SK-N-SH (cell line): ENCODE measurements at regions not wholly inside any gene's neighbourhood (a gene's known extent, or its start where the extent isn't known, plus 50 kb on each side); places are given as distances from the start of the nearest gene placed in this dataset.

Experiments
- CTCF ChIP-seq: fragments of 200-600 bp; sonication (generic); IDR thresholded peaks from 2 replicates; pipeline ENCODE4 v1.6.1; 2017; ENCODE audit warnings: antibody characterized with exemption, mild to moderate bottlenecking, moderate library complexity
- EP300 ChIP-seq, 2 experiments: IDR thresholded peaks; 2 replicates each; pipeline versions ENCODE4 v1.4.0 to v1.6.1; 2012; ENCODE audit warnings: borderline replicate concordance in 1 of 2, low read depth in 1 of 2, low read length in 1 of 2
- FOXM1 ChIP-seq: IDR thresholded peaks from 2 replicates; pipeline ENCODE4 v1.4.0; 2012; ENCODE audit warnings: low read depth, mild to moderate bottlenecking
- GABPA ChIP-seq: IDR thresholded peaks from 2 replicates; pipeline ENCODE4 v1.4.0; 2012; ENCODE audit warnings: low read depth, mild to moderate bottlenecking
- JUND ChIP-seq: IDR thresholded peaks from 2 replicates; pipeline ENCODE4 v1.4.0; 2012
- SIN3A ChIP-seq: IDR thresholded peaks from 2 replicates; pipeline ENCODE4 v1.6.1; 2012; ENCODE audit warnings: low read depth, mild to moderate bottlenecking, low read length, moderate library complexity, borderline replicate concordance
- USF2 ChIP-seq: fragments of 150-350 bp; IDR thresholded peaks from 2 replicates; pipeline ENCODE4 v1.6.1; 2017; ENCODE audit warnings: antibody characterized with exemption, low read length, low read depth, borderline replicate concordance

- TF ChIP-seq GABPA = no peak
- no peak for TF ChIP-seq CTCF
- no peak for TF ChIP-seq FOXM1
- no peak for TF ChIP-seq USF2
- no peak for TF ChIP-seq SIN3A
- TF ChIP-seq JUND = no peak
- TF ChIP-seq EP300 (IDR thresholded peaks at IDR 0.05; ENCODE audit: borderline replicate concordance in 1 of 2, low read depth in 1 of 2, low read length in 1 of 2) = no peak
Observed at GRCh38 chr1:4418021-4418420, 236.4 kb upstream of the AJAP1 start.
